Astrocyte (in vitro differentiated cells and primary cell): ENCODE measurements at regions not wholly inside any gene's neighbourhood (a gene's known extent, or its start where the extent isn't known, plus 50 kb on each side); places are given as distances from the start of the nearest gene placed in this dataset.

Experiments
- CTCF ChIP-seq: IDR thresholded peaks from 2 replicates; pipeline ENCODE4 v1.5.1; 2011; ENCODE audit warnings: low read depth, mild to moderate bottlenecking, inconsistent platforms, low read length, moderate library complexity; ENCODE audit not compliant: insufficient read depth
- EZH2 ChIP-seq: IDR thresholded peaks from 2 replicates; pipeline ENCODE4 v1.6.1; 2012; ENCODE audit warnings: mild to moderate bottlenecking, low read length, inconsistent platforms; ENCODE audit not compliant: insufficient read depth

GRCh38 chr20:56954797-56955196 is 311.6 kb downstream of the BMP7 start:
- no peak for TF ChIP-seq EZH2
- no peak for TF ChIP-seq CTCF
